CD14-positive monocyte (primary cell): ENCODE measurements at regions not wholly inside any gene's neighbourhood (a gene's known extent, or its start where the extent isn't known, plus 50 kb on each side); places are given as distances from the start of the nearest gene placed in this dataset.

Source experiments
- DNase-seq, 3 donors: peaks; one replicate each; pipeline ENCODE4 v3.0.0-alpha.2; 2011 to 2022
- H2AFZ ChIP-seq: 2 replicates; pipeline ENCODE4 v1.6.0; 2012; ENCODE audit warnings: mild to moderate bottlenecking, low read depth, low read length, inconsistent platforms; ENCODE audit not compliant: insufficient read depth, poor library complexity, severe bottlenecking
- H3K27ac ChIP-seq, 2 donors: 1 replicate in 1 of 2; 2 replicates in 1 of 2; pipeline ENCODE4 v1.5.1; 2012 to 2013; ENCODE audit warnings: low read length in 2 of 2, control low read depth in 1 of 2, inconsistent platforms in 1 of 2, low read depth in 1 of 2, mild to moderate bottlenecking in 1 of 2
- H3K27me3 ChIP-seq, 2 donors: one replicate each; pipeline versions ENCODE4 v1.6.0 to v1.6.1; 2011 to 2013; ENCODE audit warnings: low read length in 2 of 2; ENCODE audit not compliant: control insufficient read depth in 2 of 2, insufficient read depth in 2 of 2
- H3K36me3 ChIP-seq, 2 donors: replicated peaks in 1 of 2; 1 replicate in 1 of 2; 2 replicates in 1 of 2; pipeline versions ENCODE4 v1.5.1 to v1.6.1; 2012 to 2013; ENCODE audit warnings: low read length in 2 of 2, control low read depth in 1 of 2, inconsistent platforms in 1 of 2, mild to moderate bottlenecking in 1 of 2; ENCODE audit not compliant: insufficient read depth in 2 of 2, control insufficient read depth in 1 of 2
- H3K4me1 ChIP-seq, 2 donors: 1 replicate in 1 of 2; 2 replicates in 1 of 2; pipeline versions ENCODE4 v1.5.1 to v1.6.1; 2012 to 2013; ENCODE audit warnings: low read length in 2 of 2, control low read depth in 1 of 2, inconsistent platforms in 1 of 2, mild to moderate bottlenecking in 1 of 2, moderate library complexity in 1 of 2; ENCODE audit not compliant: insufficient read depth in 2 of 2, control insufficient read depth in 1 of 2
- H3K4me2 ChIP-seq: replicated peaks from 2 replicates; pipeline ENCODE3; 2012; ENCODE audit warnings: low read length, moderate library complexity, mild to moderate bottlenecking; ENCODE audit not compliant: poor library complexity, severe bottlenecking; ENCODE audit errors: extremely low read depth
- H3K4me3 ChIP-seq, 3 experiments: fragments of 200-600 bp in 1 of 3; sonication (generic) in 1 of 3; replicated peaks in 1 of 3; 1 replicate in 2 of 3; 2 replicates in 1 of 3; pipeline ENCODE4 v1.5.1; 2011 to 2013; ENCODE audit warnings: low read length in 3 of 3, mild to moderate bottlenecking in 3 of 3, control low read depth in 2 of 3, low read depth in 2 of 3, inconsistent platforms in 1 of 3, moderate library complexity in 1 of 3
- H3K79me2 ChIP-seq: 2 replicates; pipeline ENCODE4 v1.6.0; 2012; ENCODE audit warnings: mild to moderate bottlenecking, control low read depth, inconsistent platforms, low read length, moderate library complexity; ENCODE audit not compliant: insufficient read depth
- H3K9ac ChIP-seq: 2 replicates; pipeline ENCODE4 v1.6.0; 2017; ENCODE audit warnings: low read length, mild to moderate bottlenecking; ENCODE audit not compliant: insufficient read depth, poor library complexity, severe bottlenecking
- H3K9me3 ChIP-seq, 2 donors: replicated peaks in 1 of 2; 1 replicate in 1 of 2; 2 replicates in 1 of 2; pipeline versions ENCODE4 v1.5.1 to v1.6.1; 2012 to 2013; ENCODE audit warnings: low read length in 2 of 2, control low read depth in 1 of 2; ENCODE audit not compliant: control insufficient read depth in 1 of 2, insufficient read depth in 1 of 2
- H4K20me1 ChIP-seq: 2 replicates; pipeline ENCODE4 v1.6.0; 2012; ENCODE audit warnings: mild to moderate bottlenecking, low read length, control low read depth, moderate library complexity; ENCODE audit not compliant: insufficient read depth
- H3K27ac Mint-ChIP-seq, 7 donors: one replicate each; pipeline ENCODE4 v1.8.0; 2020; ENCODE audit warnings: mild to moderate bottlenecking in 7 of 7, mixed read lengths in 7 of 7, moderate library complexity in 6 of 7, inconsistent platforms in 2 of 7
- H3K27me3 Mint-ChIP-seq, 3 donors: one replicate each; pipeline ENCODE4 v1.8.0; 2021 to 2022; ENCODE audit warnings: low read depth in 3 of 3, mild to moderate bottlenecking in 3 of 3, mixed read lengths in 3 of 3, moderate library complexity in 3 of 3, inconsistent platforms in 1 of 3
- H3K36me3 Mint-ChIP-seq, 2 donors: one replicate each; pipeline ENCODE4 v1.8.0; 2020; ENCODE audit warnings: mixed read lengths in 2 of 2, inconsistent platforms in 1 of 2, mild to moderate bottlenecking in 1 of 2
- H3K4me1 Mint-ChIP-seq: one replicate; pipeline ENCODE4 v1.8.0; 2020; ENCODE audit warnings: mild to moderate bottlenecking, mixed read lengths
- H3K4me3 Mint-ChIP-seq, 2 donors: one replicate each; pipeline ENCODE4 v1.8.0; 2020; ENCODE audit warnings: mild to moderate bottlenecking in 2 of 2, mixed read lengths in 2 of 2, moderate library complexity in 1 of 2
- H3K9me3 Mint-ChIP-seq, 7 donors: one replicate each; pipeline ENCODE4 v1.8.0; 2020 to 2022; ENCODE audit warnings: mixed read lengths in 7 of 7, mild to moderate bottlenecking in 6 of 7, moderate library complexity in 6 of 7, inconsistent platforms in 2 of 7
- CTCF ChIP-seq: fragments of 200-600 bp; IDR thresholded peaks from one replicate; pipeline ENCODE4 v1.8.0; 2022; ENCODE audit warnings: antibody characterized with exemption, mild to moderate bottlenecking
- WGBS: methylation state at CpG from one replicate; pipeline ENCODE4 v1.1.5; 2013; ENCODE audit warnings: missing lambda C conversion rate; ENCODE audit not compliant: insufficient coverage; 5-methylcytosine and 5-hydroxymethylcytosine counted together
- intact Hi-C, 2 donors: fragments of 100-400 bp; cut with micrococcal nuclease; formaldehyde crosslinking; loops; one replicate each; pipeline versions ENCODE4 v1.15.0 to v1.15.1; 2023

GRCh38 chr18:40866013-40866645 lies 1088.9 kb upstream of the PIK3C3 start:
- Mint-ChIP-seq H3K4me3 (no peak overlapping the region), H3K27ac (no peak overlapping the region), H3K36me3 (no peaks in the 10 kb centered on the region), H3K4me1 (no peaks in the 10 kb centered on the region), H3K27me3 (no peaks in the 10 kb centered on the region), H3K9me3 (peaks cover 0 to 7% (median 0%) of the 10 kb centered on the region in 7 donors)
- no peak overlapping the region for H3K9ac ChIP-seq
- H3K27ac ChIP-seq = no peak overlapping the region
- no peaks in the 10 kb centered on the region for H3K27me3 ChIP-seq
- 94% methylated on average over 2 of the region's 5 CpGs for WGBS
- intact Hi-C loops = no loop called here
- H4K20me1 ChIP-seq = no peaks in the 10 kb centered on the region
- H3K4me1 ChIP-seq = no peaks in the 10 kb centered on the region
- TF ChIP-seq CTCF = no peak
- H3K4me2 ChIP-seq = no peak overlapping the region
- no peaks in the 10 kb centered on the region for H3K36me3 ChIP-seq
- no peak overlapping the region for H3K4me3 ChIP-seq
- DNase-seq = no peak
- no peaks in the 10 kb centered on the region for H3K79me2 ChIP-seq
- no peaks in the 10 kb centered on the region for H3K9me3 ChIP-seq
- no peak overlapping the region for H2AFZ ChIP-seq

GRCh38 chr18:40864846-40865245 lies 1090.2 kb upstream of the PIK3C3 start:
- Mint-ChIP-seq H3K27me3 (no peaks in the 10 kb centered on the region), H3K9me3 (peaks cover 0 to 7% (median 0%) of the 10 kb centered on the region in 7 donors), H3K4me1 (no peaks in the 10 kb centered on the region), H3K27ac (no peak overlapping the region), H3K4me3 (no peak overlapping the region), H3K36me3 (no peaks in the 10 kb centered on the region)
- no peak overlapping the region for H2AFZ ChIP-seq
- H3K79me2 ChIP-seq = no peaks in the 10 kb centered on the region
- H3K36me3 ChIP-seq = no peaks in the 10 kb centered on the region
- WGBS = no CpG with 5 or more reads among the region's 2 CpGs
- TF ChIP-seq CTCF = no peak
- intact Hi-C loops = no loop called here
- no peak overlapping the region for H3K9ac ChIP-seq
- no peak for DNase-seq
- no peak overlapping the region for H3K27ac ChIP-seq
- no peak overlapping the region for H3K4me3 ChIP-seq
- H3K4me1 ChIP-seq = no peaks in the 10 kb centered on the region
- no peaks in the 10 kb centered on the region for H4K20me1 ChIP-seq
- H3K9me3 ChIP-seq = no peaks in the 10 kb centered on the region
- no peak overlapping the region for H3K4me2 ChIP-seq
- no peaks in the 10 kb centered on the region for H3K27me3 ChIP-seq
